Ishikawa (cell line): ENCODE measurements at regions not wholly inside any gene's neighbourhood (a gene's known extent, or its start where the extent isn't known, plus 50 kb on each side); places are given as distances from the start of the nearest gene placed in this dataset.

Experiments
- CREB1 ChIP-seq: IDR thresholded peaks from 2 replicates; pipeline ENCODE4 v1.6.1; 2012; ENCODE audit warnings: low read depth
- EP300 ChIP-seq: IDR thresholded peaks from 2 replicates; pipeline ENCODE4 v1.6.1; 2012; ENCODE audit warnings: borderline replicate concordance
- FOXM1 ChIP-seq: IDR thresholded peaks from 2 replicates; pipeline ENCODE4 v1.6.1; 2012; ENCODE audit warnings: low read depth, borderline replicate concordance
- MAX ChIP-seq: IDR thresholded peaks from 2 replicates; pipeline ENCODE4 v1.6.1; 2012
- REST ChIP-seq: IDR thresholded peaks from 2 replicates; pipeline ENCODE4 v1.6.1; 2012; ENCODE audit warnings: low read depth, mild to moderate bottlenecking
- TAF1 ChIP-seq: IDR thresholded peaks from 2 replicates; pipeline ENCODE4 v1.6.1; 2012; ENCODE audit warnings: low read depth, mild to moderate bottlenecking
- TCF12 ChIP-seq: IDR thresholded peaks from 2 replicates; pipeline ENCODE4 v1.6.1; 2012; ENCODE audit warnings: low read depth
- YY1 ChIP-seq: IDR thresholded peaks from 2 replicates; pipeline ENCODE4 v1.6.1; 2012; ENCODE audit warnings: low read depth

GRCh38 chr2:128940378-128940777 lies 621.7 kb upstream of the HS6ST1 start:
- no peak for TF ChIP-seq TAF1
- no peak for TF ChIP-seq FOXM1
- no peak for TF ChIP-seq CREB1
- TF ChIP-seq YY1: no peak
- TF ChIP-seq TCF12: no peak
- TF ChIP-seq REST: no peak
- TF ChIP-seq EP300: no peak
- TF ChIP-seq MAX: no peak
